ENCODE measurements at regions not wholly inside any gene's neighbourhood (a gene's known extent, or its start where the extent isn't known, plus 50 kb on each side); places are given as distances from the start of the nearest gene placed in this dataset.

DNA sequence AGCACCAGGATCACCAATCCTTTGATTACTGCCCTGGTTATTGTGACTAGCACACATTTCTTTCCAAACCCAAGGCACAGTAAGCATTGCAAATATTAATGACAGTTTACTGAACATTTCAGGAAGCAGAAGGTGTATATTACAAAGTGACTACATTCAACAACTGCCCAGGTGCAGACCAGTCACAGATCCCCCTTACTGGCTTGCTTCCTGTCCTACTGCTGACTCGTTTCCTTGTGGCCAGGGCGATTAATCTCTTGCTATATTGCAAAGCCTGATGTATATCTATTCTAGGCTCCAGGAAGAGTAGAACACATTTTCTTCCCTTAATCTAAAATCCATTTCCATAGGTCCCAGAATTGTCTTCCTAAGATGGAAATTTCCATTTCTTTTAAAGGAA, 77.2 kb upstream of the EPHA7 start (continued):
- TF ChIP-seq, protein P1, sequence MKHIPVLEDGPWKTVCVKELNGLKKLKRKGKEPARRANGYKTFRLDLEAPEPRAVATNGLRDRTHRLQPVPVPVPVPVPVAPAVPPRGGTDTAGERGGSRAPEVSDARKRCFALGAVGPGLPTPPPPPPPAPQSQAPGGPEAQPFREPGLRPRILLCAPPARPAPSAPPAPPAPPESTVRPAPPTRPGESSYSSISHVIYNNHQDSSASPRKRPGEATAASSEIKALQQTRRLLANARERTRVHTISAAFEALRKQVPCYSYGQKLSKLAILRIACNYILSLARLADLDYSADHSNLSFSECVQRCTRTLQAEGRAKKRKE (CRISPR knock-in tag; IDR thresholded peaks at IDR 0.05; ENCODE audit: low read depth) = no peak

DNA sequence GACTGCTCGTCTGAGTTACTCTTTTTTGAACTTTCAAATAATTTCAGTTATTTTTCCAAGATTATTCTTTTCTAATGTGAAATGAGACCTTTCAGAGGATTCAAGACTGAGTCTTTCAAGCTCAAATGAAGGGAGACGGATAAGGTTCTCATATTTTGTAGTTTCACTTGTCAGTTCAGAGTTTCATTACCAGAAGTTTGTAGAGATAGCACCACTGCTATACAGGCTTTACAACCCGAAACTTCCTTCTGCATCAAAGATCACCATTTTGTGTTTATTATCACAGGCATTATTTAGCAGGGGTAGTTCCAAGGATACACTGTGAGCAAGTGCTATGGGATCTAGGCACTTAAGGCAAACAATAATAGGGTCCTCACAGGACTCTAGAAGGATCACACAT, 74.7 kb upstream of the EPHA7 start:
- ATAC-seq (no peak), FAIRE-seq (no peak), DNase-seq (ENCODE audit: low read depth in 1 of 2, low spot score in 1 of 2) (no peak)
- Histone ChIP-seq H3K27ac (no peak overlapping the region), H3K4me1 (no peaks in the 10 kb centered on the region), H3K4me3 (no peak overlapping the region), H3K9me3 (no peaks in the 10 kb centered on the region), H3K4me2 (no peak overlapping the region)
- ChIA-PET POLR2A (no interaction called here), CTCF (no interaction called here)
- TF ChIP-seq CBX2 (IDR thresholded peaks at IDR 0.05; ENCODE audit: borderline replicate concordance, low read depth) = no peak
- no peak for TF ChIP-seq HDAC2 (IDR thresholded peaks at IDR 0.05)
- TF ChIP-seq KDM5A (IDR thresholded peaks at IDR 0.05) = no peak
- TF ChIP-seq, protein P1 (CRISPR knock-in tag; IDR thresholded peaks at IDR 0.05; ENCODE audit: low read depth) = no peak
- TF ChIP-seq, protein P2, sequence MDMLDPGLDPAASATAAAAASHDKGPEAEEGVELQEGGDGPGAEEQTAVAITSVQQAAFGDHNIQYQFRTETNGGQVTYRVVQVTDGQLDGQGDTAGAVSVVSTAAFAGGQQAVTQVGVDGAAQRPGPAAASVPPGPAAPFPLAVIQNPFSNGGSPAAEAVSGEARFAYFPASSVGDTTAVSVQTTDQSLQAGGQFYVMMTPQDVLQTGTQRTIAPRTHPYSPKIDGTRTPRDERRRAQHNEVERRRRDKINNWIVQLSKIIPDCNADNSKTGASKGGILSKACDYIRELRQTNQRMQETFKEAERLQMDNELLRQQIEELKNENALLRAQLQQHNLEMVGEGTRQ (IDR thresholded peaks at IDR 0.05) = no peak
- TF ChIP-seq, protein P3, sequence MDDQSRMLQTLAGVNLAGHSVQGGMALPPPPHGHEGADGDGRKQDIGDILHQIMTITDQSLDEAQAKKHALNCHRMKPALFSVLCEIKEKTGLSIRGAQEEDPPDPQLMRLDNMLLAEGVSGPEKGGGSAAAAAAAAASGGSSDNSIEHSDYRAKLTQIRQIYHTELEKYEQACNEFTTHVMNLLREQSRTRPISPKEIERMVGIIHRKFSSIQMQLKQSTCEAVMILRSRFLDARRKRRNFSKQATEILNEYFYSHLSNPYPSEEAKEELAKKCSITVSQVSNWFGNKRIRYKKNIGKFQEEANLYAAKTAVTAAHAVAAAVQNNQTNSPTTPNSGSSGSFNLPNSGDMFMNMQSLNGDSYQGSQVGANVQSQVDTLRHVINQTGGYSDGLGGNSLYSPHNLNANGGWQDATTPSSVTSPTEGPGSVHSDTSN (IDR thresholded peaks at IDR 0.05) = no peak
- TF ChIP-seq HOXB13 (CRISPR knock-in tag; IDR thresholded peaks at IDR 0.05; ENCODE audit: low read depth) = no peak
- TF ChIP-seq CHD4 (IDR thresholded peaks at IDR 0.05; ENCODE audit: borderline replicate concordance) = no peak
- no peak for TF ChIP-seq TFCP2L1 (CRISPR knock-in tag; IDR thresholded peaks at IDR 0.05)
- WGBS (ENCODE audit: missing lambda C conversion rate) = 20% methylated on average over 3 of the region's 3 CpGs

DNA sequence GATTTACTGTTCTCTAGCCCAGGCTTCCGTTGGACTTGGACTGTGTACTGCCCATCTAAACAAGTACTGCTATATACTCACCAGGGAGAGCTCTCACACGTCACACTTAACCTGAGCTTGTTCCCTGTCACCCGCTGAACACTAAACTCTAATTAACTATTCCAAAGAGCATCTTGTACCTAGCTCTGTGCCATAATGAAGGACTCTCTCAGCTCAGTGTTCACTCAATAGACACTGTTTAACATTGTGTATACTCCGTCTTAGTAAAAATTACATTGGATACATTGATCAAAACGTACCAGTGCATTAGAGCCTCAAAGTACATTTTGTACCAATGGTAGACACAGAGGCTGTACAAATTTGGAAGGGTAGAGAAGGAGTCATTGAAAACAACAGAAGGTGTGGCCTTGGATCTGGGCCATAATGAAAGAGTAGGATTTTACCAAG, 55.4 kb upstream of the EPHA7 start:
- 24% methylated on average over 5 of the region's 5 CpGs for WGBS (ENCODE audit: missing lambda C conversion rate)

DNA sequence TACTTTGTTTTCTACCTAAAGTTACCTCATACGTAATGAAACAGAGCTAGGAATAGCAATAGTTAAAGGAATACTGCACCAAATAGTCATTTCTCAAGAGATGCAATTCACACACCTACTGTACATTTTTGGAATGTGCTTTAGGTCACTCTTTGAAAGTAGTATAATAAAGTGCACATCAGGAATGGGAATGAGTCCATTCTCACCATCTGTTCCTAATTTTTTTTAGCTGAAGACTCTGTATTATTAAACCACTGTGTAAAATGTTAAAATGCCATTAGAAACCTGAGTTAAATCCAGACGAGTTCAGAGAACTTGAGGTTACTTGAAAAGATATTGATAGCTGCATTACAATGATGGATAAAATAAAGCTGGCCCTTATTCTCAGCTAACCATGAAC, 51.9 kb upstream of the EPHA7 start:
- ChIA-PET CTCF (no interaction called here), POLR2A (no interaction called here)
- TF ChIP-seq, protein P4, sequence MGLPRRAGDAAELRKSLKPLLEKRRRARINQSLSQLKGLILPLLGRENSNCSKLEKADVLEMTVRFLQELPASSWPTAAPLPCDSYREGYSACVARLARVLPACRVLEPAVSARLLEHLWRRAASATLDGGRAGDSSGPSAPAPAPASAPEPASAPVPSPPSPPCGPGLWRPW (IDR thresholded peaks at IDR 0.05) = no peak
- TF ChIP-seq, protein P5, sequence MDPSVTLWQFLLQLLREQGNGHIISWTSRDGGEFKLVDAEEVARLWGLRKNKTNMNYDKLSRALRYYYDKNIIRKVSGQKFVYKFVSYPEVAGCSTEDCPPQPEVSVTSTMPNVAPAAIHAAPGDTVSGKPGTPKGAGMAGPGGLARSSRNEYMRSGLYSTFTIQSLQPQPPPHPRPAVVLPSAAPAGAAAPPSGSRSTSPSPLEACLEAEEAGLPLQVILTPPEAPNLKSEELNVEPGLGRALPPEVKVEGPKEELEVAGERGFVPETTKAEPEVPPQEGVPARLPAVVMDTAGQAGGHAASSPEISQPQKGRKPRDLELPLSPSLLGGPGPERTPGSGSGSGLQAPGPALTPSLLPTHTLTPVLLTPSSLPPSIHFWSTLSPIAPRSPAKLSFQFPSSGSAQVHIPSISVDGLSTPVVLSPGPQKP (IDR thresholded peaks at IDR 0.05; ENCODE audit: low read depth, low read length) = no peak
- TF ChIP-seq CHD4 (IDR thresholded peaks at IDR 0.05; ENCODE audit: borderline replicate concordance) (no peak), EHF (CRISPR knock-in tag; IDR thresholded peaks at IDR 0.05) (no peak), GATA3 (IDR thresholded peaks at IDR 0.05; ENCODE audit: borderline replicate concordance) (no peak), POLR2AphosphoS2 (conservative IDR thresholded peaks at IDR 0.05; ENCODE audit: low read length) (no peak), FOSL2 (IDR thresholded peaks at IDR 0.05) (no peak), FOSL2 (CRISPR knock-in tag; IDR thresholded peaks at IDR 0.05) (no peak), MAZ (IDR thresholded peaks at IDR 0.05; ENCODE audit: borderline replicate concordance, low read depth, low read length) (no peak), RFX5 (IDR thresholded peaks at IDR 0.05) (no peak), JUN (IDR thresholded peaks at IDR 0.05) (no peak), MYC (IDR thresholded peaks at IDR 0.05; ENCODE audit: borderline replicate concordance, low read length) (no peak)
- TF ChIP-seq, protein P6, sequence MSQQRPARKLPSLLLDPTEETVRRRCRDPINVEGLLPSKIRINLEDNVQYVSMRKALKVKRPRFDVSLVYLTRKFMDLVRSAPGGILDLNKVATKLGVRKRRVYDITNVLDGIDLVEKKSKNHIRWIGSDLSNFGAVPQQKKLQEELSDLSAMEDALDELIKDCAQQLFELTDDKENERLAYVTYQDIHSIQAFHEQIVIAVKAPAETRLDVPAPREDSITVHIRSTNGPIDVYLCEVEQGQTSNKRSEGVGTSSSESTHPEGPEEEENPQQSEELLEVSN (IDR thresholded peaks at IDR 0.05; ENCODE audit: borderline replicate concordance, low read depth) = no peak
- Histone ChIP-seq H3K4me2 (no peak overlapping the region), H3K4me1 (no peaks in the 10 kb centered on the region), H3K9me3 (no peaks in the 10 kb centered on the region), H3K27ac (no peak overlapping the region), H3K4me3 (no peak overlapping the region)
- no peak for DNase-seq (ENCODE audit: low read depth in 1 of 2, low spot score in 1 of 2)
- FAIRE-seq = no peak
- WGBS (ENCODE audit: missing lambda C conversion rate) = 17% methylated on average over 2 of the region's 2 CpGs
- no peak for ATAC-seq

More for the DNA sequence above, 55.4 kb upstream of the EPHA7 start:
- no peak for ATAC-seq
- Histone ChIP-seq H3K4me3 (no peak overlapping the region), H3K4me1 (no peaks in the 10 kb centered on the region), H3K4me2 (no peak overlapping the region), H3K27ac (no peak overlapping the region), H3K9me3 (no peaks in the 10 kb centered on the region)
- POLR2A ChIA-PET = no interaction called here
- no peak for FAIRE-seq
- TF ChIP-seq, protein P1 (CRISPR knock-in tag; IDR thresholded peaks at IDR 0.05; ENCODE audit: low read depth) = no peak
- no peak for TF ChIP-seq CHD2 (IDR thresholded peaks at IDR 0.05; ENCODE audit: low read length, partially characterized antibody)
- no peak for TF ChIP-seq CBX8 (IDR thresholded peaks at IDR 0.05)
- TF ChIP-seq EHMT2 (IDR thresholded peaks at IDR 0.05; ENCODE audit: low read depth) = no peak
- no peak for TF ChIP-seq ZNF302 (CRISPR knock-in tag; IDR thresholded peaks at IDR 0.05)
- no peak for TF ChIP-seq HEYL (CRISPR knock-in tag; IDR thresholded peaks at IDR 0.05)
- no peak for TF ChIP-seq CBX2 (IDR thresholded peaks at IDR 0.05; ENCODE audit: borderline replicate concordance, low read depth)
- TF ChIP-seq RAD21 (conservative IDR thresholded peaks at IDR 0.05 in 1 of 2, IDR thresholded peaks at IDR 0.05 in 1 of 2) = no peak
- TF ChIP-seq KDM5A (IDR thresholded peaks at IDR 0.05) = no peak
- no peak for TF ChIP-seq MAFK (IDR thresholded peaks at IDR 0.05; ENCODE audit: partially characterized antibody)
- no peak for TF ChIP-seq POLR2AphosphoS2 (conservative IDR thresholded peaks at IDR 0.05; ENCODE audit: low read length)
- TF ChIP-seq FOXS1 (CRISPR knock-in tag; IDR thresholded peaks at IDR 0.05) = no peak
- no peak for TF ChIP-seq HDAC2 (IDR thresholded peaks at IDR 0.05)
- TF ChIP-seq NPAS2 (CRISPR knock-in tag; IDR thresholded peaks at IDR 0.05; ENCODE audit: borderline replicate concordance) = no peak
- TF ChIP-seq ZSCAN20 (CRISPR knock-in tag; IDR thresholded peaks at IDR 0.05) = no peak
- TF ChIP-seq MYC (IDR thresholded peaks at IDR 0.05; ENCODE audit: borderline replicate concordance, low read length) = no peak
- no peak for TF ChIP-seq TP53 (CRISPR knock-in tag; IDR thresholded peaks at IDR 0.05)
- TF ChIP-seq HOXB5 (CRISPR knock-in tag; IDR thresholded peaks at IDR 0.05) = no peak
- CTCF ChIA-PET = no interaction called here
- no peak for DNase-seq (ENCODE audit: low read depth in 1 of 2, low spot score in 1 of 2)

Measured in A549 (cell line).